ENCODE measurements at regions not wholly inside any gene's neighbourhood (a gene's known extent, or its start where the extent isn't known, plus 50 kb on each side); places are given as distances from the start of the nearest gene placed in this dataset.

DNA sequence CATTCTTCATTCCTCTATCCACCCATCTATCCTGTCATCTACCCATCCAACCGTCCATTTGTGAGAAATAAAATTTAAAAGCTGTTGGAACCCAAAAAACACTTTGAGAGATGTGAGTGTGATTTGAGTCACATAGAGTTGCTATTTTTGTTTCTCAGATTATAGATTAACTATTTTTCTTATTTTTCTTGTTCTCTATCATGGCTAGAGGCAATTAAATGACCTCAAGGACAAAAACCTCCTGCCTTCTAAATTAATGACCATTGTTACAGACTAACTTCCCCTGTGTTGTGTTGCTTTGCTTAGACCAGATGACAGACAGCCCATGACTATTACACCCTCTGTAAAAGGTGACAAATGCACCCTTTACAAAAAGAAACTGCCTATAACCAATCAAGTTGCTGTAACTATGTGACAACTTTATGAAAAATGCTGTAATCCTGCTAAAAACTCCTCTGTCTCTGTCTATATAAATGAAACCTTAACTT is 207.9 kb upstream of the CXCR4 start:
- Histone ChIP-seq H3K4me1 (ENCODE audit: control insufficient read depth in 1 of 2, insufficient read depth in 1 of 2, low read depth in 1 of 2, low read length in 1 of 2) (peaks cover 44 to 52% of the 10 kb centered on the region in 2 experiments), H3K9me3 (no peaks in the 10 kb centered on the region), H3K4me3 (ENCODE audit: low read depth in 1 of 2, low read length in 1 of 2) (no peak overlapping the region), H3K27ac (peak overlapping the region; percentile 92), H3K36me3 (no peaks in the 10 kb centered on the region), H3K27me3 (no peaks in the 10 kb centered on the region)
- TF ChIP-seq CTCF (IDR thresholded peaks at IDR 0.05), result no peak

DNA sequence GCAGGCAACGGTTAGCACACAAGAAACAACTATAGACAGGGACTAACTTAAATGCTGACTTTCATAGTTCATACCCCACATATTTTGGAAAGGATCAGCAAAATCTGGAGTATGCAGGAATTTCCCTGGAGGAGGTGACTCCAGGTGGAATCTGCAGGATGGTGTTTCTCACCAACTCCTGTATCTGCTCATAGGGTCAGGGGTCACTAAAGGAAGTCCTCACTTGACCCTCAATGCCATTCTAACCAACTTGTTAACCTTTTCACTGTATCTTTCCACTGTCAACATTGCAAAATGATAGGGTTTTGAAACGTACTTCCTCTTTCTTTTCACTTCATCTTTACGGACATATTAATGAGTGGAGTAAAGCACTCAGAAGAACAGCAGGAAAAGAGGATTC is 207.0 kb upstream of the CXCR4 start:
- H3K36me3 ChIP-seq, result no peaks in the 10 kb centered on the region
- H3K4me3 ChIP-seq (ENCODE audit: low read depth in 1 of 2, low read length in 1 of 2), result peak overlapping the region; percentile 18 to 31
- H3K4me1 ChIP-seq (ENCODE audit: control insufficient read depth in 1 of 2, insufficient read depth in 1 of 2, low read depth in 1 of 2, low read length in 1 of 2), result peaks cover 44 to 52% of the 10 kb centered on the region in 2 experiments
- H3K9me3 ChIP-seq, result no peaks in the 10 kb centered on the region
- peak overlapping the region; percentile 92 for H3K27ac ChIP-seq
- H3K27me3 ChIP-seq, result no peaks in the 10 kb centered on the region
- no peak for TF ChIP-seq CTCF (IDR thresholded peaks at IDR 0.05)

DNA sequence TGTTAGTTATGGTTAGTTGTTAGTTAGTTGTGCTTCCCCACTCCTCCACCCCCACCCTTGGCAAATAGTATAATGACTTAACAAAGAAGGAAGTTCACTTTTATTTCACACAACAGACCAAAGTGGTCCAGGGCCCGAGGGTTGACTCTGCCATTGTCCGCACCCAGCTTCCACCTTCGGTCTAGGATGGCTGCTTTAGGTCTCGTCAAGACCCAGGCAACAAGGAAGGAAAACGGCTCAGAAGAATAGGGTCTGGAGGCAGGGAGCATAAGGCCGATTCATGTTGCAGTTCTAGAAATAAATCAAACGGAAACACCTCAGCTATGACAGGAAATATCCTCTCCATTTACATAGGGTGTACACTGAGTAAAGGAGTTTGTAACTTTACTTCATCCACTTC is 206.0 kb upstream of the CXCR4 start:
- no peak for TF ChIP-seq CTCF (IDR thresholded peaks at IDR 0.05)
- H3K27me3 ChIP-seq, result no peaks in the 10 kb centered on the region
- H3K9me3 ChIP-seq, result no peaks in the 10 kb centered on the region
- no peaks in the 10 kb centered on the region for H3K36me3 ChIP-seq
- peak overlapping the region; percentile 92 for H3K27ac ChIP-seq
- H3K4me3 ChIP-seq (ENCODE audit: low read depth in 1 of 2, low read length in 1 of 2), result peak overlapping the region in 1 of 2 experiments; percentile 27
- peaks cover 44 to 52% of the 10 kb centered on the region in 2 experiments for H3K4me1 ChIP-seq (ENCODE audit: control insufficient read depth in 1 of 2, insufficient read depth in 1 of 2, low read depth in 1 of 2, low read length in 1 of 2)

- TF ChIP-seq CTCF (IDR thresholded peaks at IDR 0.05), result no peak
- H3K9me3 ChIP-seq, result no peaks in the 10 kb centered on the region
- H3K4me3 ChIP-seq (ENCODE audit: low read depth in 1 of 2, low read length in 1 of 2), result no peak overlapping the region
- H3K36me3 ChIP-seq, result no peaks in the 10 kb centered on the region
- H3K27me3 ChIP-seq, result no peaks in the 10 kb centered on the region
- peak overlapping the region; percentile 92 for H3K27ac ChIP-seq
- H3K4me1 ChIP-seq (ENCODE audit: control insufficient read depth in 1 of 2, insufficient read depth in 1 of 2, low read depth in 1 of 2, low read length in 1 of 2), result peaks cover 44 to 52% of the 10 kb centered on the region in 2 experiments
Measured at GRCh38 chr2:136323195-136323594, 205.2 kb upstream of the CXCR4 start.

GRCh38 chr2:136322428-136322827 is 204.5 kb upstream of the CXCR4 start:
- Histone ChIP-seq H3K27ac (peak overlapping the region; percentile 92), H3K4me3 (ENCODE audit: low read depth in 1 of 2, low read length in 1 of 2) (no peak overlapping the region), H3K36me3 (no peaks in the 10 kb centered on the region), H3K27me3 (no peaks in the 10 kb centered on the region), H3K4me1 (ENCODE audit: control insufficient read depth in 1 of 2, insufficient read depth in 1 of 2, low read depth in 1 of 2, low read length in 1 of 2) (peaks cover 44 to 52% of the 10 kb centered on the region in 2 experiments), H3K9me3 (no peaks in the 10 kb centered on the region)
- peak; percentile 31 for TF ChIP-seq CTCF (IDR thresholded peaks at IDR 0.05)

DNA sequence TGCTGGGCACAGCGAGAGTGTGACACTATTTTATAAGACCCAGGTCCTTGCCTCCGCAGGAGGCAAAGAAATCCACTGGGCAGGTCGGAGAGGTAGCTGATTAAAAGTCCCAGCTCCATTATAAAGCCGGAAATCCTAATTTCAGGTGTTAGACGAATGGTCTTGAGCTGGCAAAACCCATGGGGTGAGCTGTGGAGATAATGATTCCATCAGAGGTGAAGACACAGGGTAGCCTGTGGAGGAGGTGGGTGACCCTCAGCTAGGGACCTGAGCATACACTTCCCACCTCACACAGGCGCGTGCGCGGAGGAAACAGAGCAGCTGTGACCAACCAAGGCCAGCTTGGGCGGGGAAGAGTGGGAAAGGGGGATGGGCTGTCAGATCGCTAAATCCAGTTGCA is 201.7 kb upstream of the CXCR4 start:
- Histone ChIP-seq H3K4me3 (ENCODE audit: low read depth in 1 of 2, low read length in 1 of 2) (no peak overlapping the region), H3K36me3 (no peaks in the 10 kb centered on the region), H3K9me3 (no peaks in the 10 kb centered on the region), H3K27ac (no peak overlapping the region), H3K27me3 (no peaks in the 10 kb centered on the region), H3K4me1 (ENCODE audit: control insufficient read depth in 1 of 2, insufficient read depth in 1 of 2, low read depth in 1 of 2, low read length in 1 of 2) (peaks cover 28 to 29% of the 10 kb centered on the region in 2 experiments)
- no peak for TF ChIP-seq CTCF (IDR thresholded peaks at IDR 0.05)

Measured in neutrophil (primary cell).